OCI-LY3 (cell line): ENCODE measurements at regions not wholly inside any gene's neighbourhood (a gene's known extent, or its start where the extent isn't known, plus 50 kb on each side); places are given as distances from the start of the nearest gene placed in this dataset.

Experiments used
- EZH2phosphoT487 ChIP-seq: fragments of 200-600 bp; shearing (Covaris generic); IDR thresholded peaks from 2 replicates; pipeline ENCODE4 v1.6.1; 2018; ENCODE audit warnings: antibody characterized with exemption, mixed run types, low read depth
- TF ChIP-seq, protein P1 (sequence below): fragments of 200-600, 300-600 bp; sonication (generic); IDR thresholded peaks from 2 replicates; pipeline ENCODE4 v1.5.1; 2014; ENCODE audit warnings: antibody characterized with exemption, low read length, low read depth

DNA sequence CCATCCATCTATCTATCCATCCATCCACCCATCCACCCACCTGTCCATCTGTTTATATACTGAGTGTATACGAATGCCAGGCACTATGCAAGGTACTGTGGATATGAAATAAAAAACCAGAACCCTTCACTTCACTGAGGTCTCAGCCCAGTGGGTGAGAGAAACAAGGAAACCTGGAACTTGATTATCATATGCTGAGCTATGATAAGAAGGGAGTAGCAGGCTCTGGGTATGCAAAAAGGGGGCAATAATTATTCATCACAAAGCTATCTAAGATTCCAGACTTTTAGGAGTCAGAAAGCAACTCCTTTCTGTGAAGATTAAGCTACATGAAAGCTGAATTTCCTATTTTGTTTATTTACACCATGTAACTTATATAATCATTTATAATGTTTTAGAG lies 327.7 kb upstream of the IL12A start:
- TF ChIP-seq, protein P1, sequence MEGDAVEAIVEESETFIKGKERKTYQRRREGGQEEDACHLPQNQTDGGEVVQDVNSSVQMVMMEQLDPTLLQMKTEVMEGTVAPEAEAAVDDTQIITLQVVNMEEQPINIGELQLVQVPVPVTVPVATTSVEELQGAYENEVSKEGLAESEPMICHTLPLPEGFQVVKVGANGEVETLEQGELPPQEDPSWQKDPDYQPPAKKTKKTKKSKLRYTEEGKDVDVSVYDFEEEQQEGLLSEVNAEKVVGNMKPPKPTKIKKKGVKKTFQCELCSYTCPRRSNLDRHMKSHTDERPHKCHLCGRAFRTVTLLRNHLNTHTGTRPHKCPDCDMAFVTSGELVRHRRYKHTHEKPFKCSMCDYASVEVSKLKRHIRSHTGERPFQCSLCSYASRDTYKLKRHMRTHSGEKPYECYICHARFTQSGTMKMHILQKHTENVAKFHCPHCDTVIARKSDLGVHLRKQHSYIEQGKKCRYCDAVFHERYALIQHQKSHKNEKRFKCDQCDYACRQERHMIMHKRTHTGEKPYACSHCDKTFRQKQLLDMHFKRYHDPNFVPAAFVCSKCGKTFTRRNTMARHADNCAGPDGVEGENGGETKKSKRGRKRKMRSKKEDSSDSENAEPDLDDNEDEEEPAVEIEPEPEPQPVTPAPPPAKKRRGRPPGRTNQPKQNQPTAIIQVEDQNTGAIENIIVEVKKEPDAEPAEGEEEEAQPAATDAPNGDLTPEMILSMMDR: no peak
- no peak for TF ChIP-seq EZH2phosphoT487
